GM19240 (cell line): ENCODE measurements at regions not wholly inside any gene's neighbourhood (a gene's known extent, or its start where the extent isn't known, plus 50 kb on each side); places are given as distances from the start of the nearest gene placed in this dataset.

Source experiments
- DNase-seq: peaks from one replicate; pipeline ENCODE4 v3.0.0; 2011; ENCODE audit warnings: low spot score; ENCODE audit not compliant: insufficient read length

GRCh38 chr7:131241386-131241785 lies 86.3 kb upstream of the MKLN1 start:
- no peak for DNase-seq

DNA sequence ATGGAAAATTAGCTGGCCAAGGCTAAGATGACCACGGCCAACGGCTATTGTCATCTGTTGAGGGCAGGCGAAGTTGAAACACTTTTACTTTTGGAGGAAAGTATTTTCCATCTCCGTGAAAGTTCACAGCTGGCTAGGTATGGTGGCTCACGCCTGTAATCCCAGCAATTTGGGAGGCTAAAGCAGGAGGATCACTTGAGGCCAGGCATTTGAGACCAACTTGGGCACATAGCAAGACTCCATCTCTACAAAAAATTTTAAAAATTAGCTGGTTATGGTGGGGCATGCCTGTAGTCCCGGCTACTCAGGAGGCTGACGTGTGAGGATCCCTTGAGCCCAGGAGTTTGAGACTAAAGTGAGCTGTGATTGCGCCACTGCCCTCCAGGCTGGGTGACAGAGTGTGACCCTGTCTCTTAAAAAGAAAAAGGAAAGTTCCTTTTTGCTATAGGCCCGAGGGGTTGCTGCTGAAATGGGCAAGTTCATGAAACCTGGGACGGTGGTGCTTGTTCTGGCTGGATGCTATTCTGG lies 85.5 kb upstream of the MKLN1 start:
- no peak for DNase-seq

GRCh38 chr7:131244259-131244852 lies 83.3 kb upstream of the MKLN1 start:
- DNase-seq, result no peak

GRCh38 chr7:131249003-131249402 lies 78.7 kb upstream of the MKLN1 start:
- no peak for DNase-seq

GRCh38 chr7:131249483-131249882 lies 78.2 kb upstream of the MKLN1 start:
- DNase-seq, result no peak

DNA sequence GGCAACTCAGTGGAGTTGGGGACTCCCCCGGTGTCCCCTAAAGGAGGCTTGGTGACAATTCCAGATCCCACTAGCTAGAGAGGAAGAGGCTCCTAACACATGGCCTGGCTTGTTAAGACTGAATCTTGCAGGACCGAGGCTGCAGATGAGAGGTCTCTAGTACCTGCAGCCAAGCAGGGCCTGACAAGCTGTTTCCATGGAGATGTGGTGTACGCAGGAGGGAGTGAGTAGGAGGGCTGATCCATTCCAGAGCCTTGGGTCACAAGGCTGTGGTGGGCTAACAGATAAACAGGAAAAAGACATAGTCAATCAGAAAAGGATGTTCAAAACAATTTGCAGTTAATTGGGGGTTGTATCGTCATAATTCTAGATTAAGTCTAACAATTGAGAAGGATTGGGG lies 77.3 kb upstream of the MKLN1 start:
- no peak for DNase-seq

GRCh38 chr7:131251371-131251770 lies 76.3 kb upstream of the MKLN1 start:
- no peak for DNase-seq

DNA sequence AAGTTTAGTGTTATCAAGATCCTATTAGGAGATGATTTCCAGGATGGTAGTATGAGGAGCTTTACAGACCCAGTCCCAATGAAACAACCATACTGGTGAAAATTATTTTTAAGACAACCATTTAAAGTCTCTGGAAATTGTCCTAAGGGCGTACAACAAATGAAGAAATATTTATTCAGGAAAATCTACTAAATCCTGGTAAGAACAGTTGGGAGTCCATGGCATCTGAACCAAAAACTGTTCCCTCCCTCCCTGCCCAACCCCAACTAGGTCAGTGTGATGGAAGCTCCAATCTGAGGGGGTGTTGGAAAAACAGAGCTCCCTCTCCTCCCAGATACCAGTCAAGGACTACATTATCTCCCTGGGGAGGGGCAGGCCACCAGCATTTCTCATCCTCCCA lies 74.7 kb upstream of the MKLN1 start:
- DNase-seq, result no peak

- no peak for DNase-seq
Measured at GRCh38 chr7:131254211-131254610, 73.5 kb upstream of the MKLN1 start.

GRCh38 chr7:131255242-131255641 lies 72.4 kb upstream of the MKLN1 start:
- no peak for DNase-seq

- no peak for DNase-seq
Measured at GRCh38 chr7:131261476-131261994, 66.1 kb upstream of the MKLN1 start.

DNA sequence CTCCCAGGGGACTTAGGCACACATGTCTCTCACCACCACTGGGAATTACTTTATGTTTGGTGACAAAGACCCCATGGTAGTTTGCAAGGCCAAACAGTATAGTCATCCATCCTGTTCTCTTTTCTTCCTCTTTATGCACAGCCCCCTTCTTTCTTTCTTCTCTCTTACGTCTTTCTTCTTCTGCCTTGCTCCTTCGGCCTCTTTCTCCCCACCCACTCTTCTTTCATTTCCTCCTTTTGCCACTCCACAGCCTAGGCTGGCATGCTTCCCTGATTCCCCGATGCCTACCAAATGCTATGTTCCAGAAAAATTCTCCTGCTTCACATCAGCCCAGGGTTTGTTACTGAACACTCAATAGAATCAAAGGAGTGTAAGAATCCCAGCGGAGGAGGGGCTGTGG lies 62.4 kb upstream of the MKLN1 start:
- DNase-seq, result no peak

DNA sequence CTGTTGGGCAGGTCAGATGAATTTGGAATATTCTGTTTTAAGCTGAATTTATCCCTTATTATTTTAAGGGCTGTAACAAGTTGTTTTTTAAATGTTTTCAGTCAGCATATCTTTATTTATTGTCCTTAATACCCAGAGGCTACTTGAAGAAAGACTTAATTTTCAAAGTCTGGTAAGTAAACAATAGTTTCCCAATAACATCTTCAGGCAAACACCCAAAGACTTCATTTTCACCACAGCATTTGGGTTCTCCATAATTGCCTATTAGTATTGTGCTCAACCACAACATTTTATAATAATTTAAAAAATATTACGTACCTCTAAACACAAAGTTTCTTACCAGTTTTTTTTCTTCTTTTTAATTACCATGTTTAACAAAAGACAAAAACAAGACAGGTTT lies 60.0 kb upstream of the MKLN1 start:
- no peak for DNase-seq

DNA sequence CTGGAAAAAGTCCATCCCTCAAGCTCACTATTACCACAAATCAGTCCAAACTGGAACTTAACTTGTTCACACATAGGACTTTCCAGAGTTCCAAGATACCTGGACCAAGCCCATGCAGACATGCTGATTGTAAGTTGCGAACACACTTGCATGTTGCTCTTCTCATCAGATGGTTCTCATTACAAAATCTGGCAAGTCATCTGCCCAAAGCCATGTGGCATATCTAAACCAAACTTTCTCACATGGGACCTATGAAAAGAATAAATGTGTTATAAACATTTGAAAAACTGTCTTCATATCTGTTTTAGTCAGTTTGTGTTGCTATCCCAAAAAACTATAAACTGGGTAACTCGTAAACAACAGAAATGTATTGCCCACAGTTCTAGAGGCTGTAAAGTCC lies 58.8 kb upstream of the MKLN1 start:
- DNase-seq, result no peak

DNA sequence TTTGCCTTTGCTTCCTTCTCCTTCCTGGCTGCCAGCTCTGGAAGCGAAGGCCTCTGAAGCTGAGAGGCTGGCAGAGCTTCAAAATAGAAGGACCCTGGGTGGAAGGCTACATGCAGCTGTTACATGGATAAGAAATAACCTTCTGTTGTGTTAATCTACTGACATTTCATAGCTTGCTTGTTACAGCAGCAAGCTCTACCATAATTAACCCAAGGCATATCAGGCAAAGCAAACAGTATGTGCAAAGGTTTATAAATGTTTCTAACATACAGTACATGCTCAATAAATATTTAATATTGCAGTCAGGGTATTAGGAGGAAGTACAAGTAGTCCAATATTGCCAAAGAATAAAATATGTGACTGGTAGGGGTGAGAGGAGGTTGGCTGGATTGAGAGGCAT lies 55.6 kb upstream of the MKLN1 start:
- DNase-seq, result no peak

DNA sequence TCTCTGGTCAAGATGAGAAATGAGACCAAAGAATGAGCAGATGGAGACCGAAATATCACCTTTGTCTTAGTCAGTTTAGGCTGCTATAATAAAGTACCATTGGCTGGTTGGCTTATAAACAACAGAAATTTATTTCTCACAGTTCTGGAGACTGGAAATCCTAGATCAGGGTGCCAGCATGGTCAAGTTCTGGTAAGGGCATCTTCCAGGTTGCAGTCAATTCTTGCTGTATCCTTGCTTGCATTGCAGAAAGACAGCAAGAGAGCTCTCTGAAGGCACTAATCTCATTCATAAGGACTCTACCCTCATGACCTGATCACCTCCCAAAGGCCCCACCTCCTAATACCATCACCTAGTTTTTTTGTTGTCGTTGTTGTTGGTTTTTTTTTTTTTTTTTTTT lies 52.7 kb upstream of the MKLN1 start:
- no peak for DNase-seq

DNA sequence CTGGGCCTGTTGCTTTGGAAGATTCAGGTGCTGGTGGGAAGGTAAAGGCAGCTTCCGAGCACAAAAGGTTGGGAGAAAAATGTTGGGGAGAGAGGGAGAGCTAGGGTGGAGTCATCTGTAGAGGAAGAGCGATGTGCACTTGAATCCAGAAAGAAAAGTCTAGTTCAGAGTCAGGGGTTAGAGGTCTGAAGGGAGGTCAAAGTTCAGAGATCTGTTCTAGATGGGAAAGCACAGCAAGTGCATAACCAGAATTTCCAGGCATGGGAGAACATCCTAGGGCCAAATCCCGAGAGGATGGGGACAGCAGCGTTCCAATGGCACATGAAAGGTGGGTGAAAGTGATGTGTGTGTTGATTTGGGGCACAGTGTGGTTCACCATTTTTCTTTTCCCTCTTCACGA lies 51.5 kb upstream of the MKLN1 start:
- DNase-seq, result no peak

DNA sequence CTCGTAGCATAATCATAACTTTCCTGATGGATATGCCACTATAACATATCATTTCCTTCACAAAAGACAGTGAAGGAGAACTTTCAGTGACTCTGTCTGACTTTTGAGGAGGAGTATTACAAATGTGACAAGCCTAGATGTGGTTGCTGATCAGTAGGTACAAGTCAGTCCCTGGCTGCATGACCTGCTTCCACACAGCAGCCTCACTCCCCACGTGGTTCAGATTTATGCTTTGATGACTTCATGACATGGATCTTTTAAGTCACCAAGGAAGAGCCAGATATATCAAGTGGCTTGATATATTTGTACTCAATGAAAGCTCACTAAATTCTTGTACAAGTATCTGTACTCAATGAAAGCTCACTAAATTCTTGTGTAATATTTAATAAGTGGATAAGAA lies 50.9 kb upstream of the MKLN1 start:
- no peak for DNase-seq
